HCT116 (cell line): ENCODE measurements at regions not wholly inside any gene's neighbourhood (a gene's known extent, or its start where the extent isn't known, plus 50 kb on each side); places are given as distances from the start of the nearest gene placed in this dataset.

Source experiments
- CBX3 ChIP-seq: IDR thresholded peaks from 2 replicates; pipeline ENCODE4 v1.6.1; 2012; ENCODE audit warnings: low read depth
- CEBPB ChIP-seq: IDR thresholded peaks from 2 replicates; pipeline ENCODE4 v1.6.1; 2012; ENCODE audit warnings: low read depth
- CTCF ChIP-seq, 3 experiments: fragments of 200-600 bp in 1 of 3; sonication (generic) in 1 of 3; IDR thresholded peaks in 2 of 3; conservative IDR thresholded peaks in 1 of 3; 2 replicates each; pipeline ENCODE4 v1.5.1; 2012 to 2017; ENCODE audit warnings: low read depth in 2 of 3, low read length in 2 of 3, antibody characterized with exemption in 1 of 3, borderline replicate concordance in 1 of 3, control low read depth in 1 of 3, mild to moderate bottlenecking in 1 of 3, mixed read lengths in 1 of 3, mixed run types in 1 of 3, moderate library complexity in 1 of 3; ENCODE audit not compliant: insufficient read depth in 1 of 3
- EZH2 ChIP-seq: fragments of 200-600 bp; sonication (generic); IDR thresholded peaks from 2 replicates; pipeline ENCODE4 v1.6.1; 2017; ENCODE audit warnings: antibody characterized with exemption, mixed run types
- JUND ChIP-seq: IDR thresholded peaks from 2 replicates; pipeline ENCODE4 v1.6.1; 2012
- POLR2A ChIP-seq: IDR thresholded peaks from 2 replicates; pipeline ENCODE4 v1.7.0; 2011; ENCODE audit warnings: borderline replicate concordance; ENCODE audit not compliant: insufficient read depth, insufficient read length; ENCODE audit errors: extremely low read depth
- POLR2AphosphoS5 ChIP-seq: IDR thresholded peaks from 2 replicates; pipeline ENCODE4 v1.6.1; 2011; ENCODE audit warnings: mild to moderate bottlenecking, low read depth, low read length, moderate library complexity
- YY1 ChIP-seq: IDR thresholded peaks from 2 replicates; pipeline ENCODE4 v1.6.1; 2011; ENCODE audit warnings: low read length, low read depth, moderate library complexity, mild to moderate bottlenecking; ENCODE audit not compliant: insufficient replicate concordance; ENCODE audit errors: extremely low read depth
- TF ChIP-seq, protein P1 (sequence below): IDR thresholded peaks from 2 replicates; pipeline ENCODE4 v1.6.1; 2012; ENCODE audit warnings: low read depth
- TF ChIP-seq, protein P2 (sequence below): IDR thresholded peaks from 2 replicates; pipeline ENCODE4 v1.6.1; 2012

DNA sequence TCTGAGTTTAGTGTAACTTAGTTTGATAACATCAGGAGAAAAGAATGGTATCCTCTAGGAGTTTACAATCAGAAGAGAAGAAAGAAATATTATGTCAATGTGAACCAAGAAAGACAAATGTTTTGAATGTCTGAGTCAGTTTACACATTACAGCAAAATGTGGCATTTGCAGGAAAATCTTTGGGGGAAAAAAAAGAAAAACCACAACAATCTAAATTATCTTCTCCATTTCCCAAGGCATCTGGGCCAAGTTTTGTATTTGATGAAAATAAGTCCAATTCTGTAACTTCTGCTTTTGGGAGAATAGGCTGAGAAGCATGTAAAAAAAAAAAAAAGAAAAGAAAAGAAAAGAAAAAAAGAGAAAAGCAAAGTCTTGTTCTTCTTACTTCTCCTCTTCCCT lies 58.8 kb upstream of the FLRT2 start:
- TF ChIP-seq CTCF (IDR thresholded peaks at IDR 0.05 in 2 of 3, conservative IDR thresholded peaks at IDR 0.05 in 1 of 3; ENCODE audit: borderline replicate concordance in 1 of 3, insufficient read depth in 1 of 3, low read depth in 2 of 3, low read length in 2 of 3) (no peak), POLR2A (no peak), POLR2AphosphoS5 (no peak), EZH2 (no peak), CEBPB (no peak), CBX3 (no peak), JUND (no peak), YY1 (no peak)
- TF ChIP-seq, protein P1, sequence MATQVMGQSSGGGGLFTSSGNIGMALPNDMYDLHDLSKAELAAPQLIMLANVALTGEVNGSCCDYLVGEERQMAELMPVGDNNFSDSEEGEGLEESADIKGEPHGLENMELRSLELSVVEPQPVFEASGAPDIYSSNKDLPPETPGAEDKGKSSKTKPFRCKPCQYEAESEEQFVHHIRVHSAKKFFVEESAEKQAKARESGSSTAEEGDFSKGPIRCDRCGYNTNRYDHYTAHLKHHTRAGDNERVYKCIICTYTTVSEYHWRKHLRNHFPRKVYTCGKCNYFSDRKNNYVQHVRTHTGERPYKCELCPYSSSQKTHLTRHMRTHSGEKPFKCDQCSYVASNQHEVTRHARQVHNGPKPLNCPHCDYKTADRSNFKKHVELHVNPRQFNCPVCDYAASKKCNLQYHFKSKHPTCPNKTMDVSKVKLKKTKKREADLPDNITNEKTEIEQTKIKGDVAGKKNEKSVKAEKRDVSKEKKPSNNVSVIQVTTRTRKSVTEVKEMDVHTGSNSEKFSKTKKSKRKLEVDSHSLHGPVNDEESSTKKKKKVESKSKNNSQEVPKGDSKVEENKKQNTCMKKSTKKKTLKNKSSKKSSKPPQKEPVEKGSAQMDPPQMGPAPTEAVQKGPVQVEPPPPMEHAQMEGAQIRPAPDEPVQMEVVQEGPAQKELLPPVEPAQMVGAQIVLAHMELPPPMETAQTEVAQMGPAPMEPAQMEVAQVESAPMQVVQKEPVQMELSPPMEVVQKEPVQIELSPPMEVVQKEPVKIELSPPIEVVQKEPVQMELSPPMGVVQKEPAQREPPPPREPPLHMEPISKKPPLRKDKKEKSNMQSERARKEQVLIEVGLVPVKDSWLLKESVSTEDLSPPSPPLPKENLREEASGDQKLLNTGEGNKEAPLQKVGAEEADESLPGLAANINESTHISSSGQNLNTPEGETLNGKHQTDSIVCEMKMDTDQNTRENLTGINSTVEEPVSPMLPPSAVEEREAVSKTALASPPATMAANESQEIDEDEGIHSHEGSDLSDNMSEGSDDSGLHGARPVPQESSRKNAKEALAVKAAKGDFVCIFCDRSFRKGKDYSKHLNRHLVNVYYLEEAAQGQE: no peak
- TF ChIP-seq, protein P2, sequence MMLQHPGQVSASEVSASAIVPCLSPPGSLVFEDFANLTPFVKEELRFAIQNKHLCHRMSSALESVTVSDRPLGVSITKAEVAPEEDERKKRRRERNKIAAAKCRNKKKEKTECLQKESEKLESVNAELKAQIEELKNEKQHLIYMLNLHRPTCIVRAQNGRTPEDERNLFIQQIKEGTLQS: no peak
